Keratinocyte (primary cell): ENCODE measurements at regions not wholly inside any gene's neighbourhood (a gene's known extent, or its start where the extent isn't known, plus 50 kb on each side); places are given as distances from the start of the nearest gene placed in this dataset.

Experiments used
- DNase-seq: peaks from one replicate; pipeline ENCODE4 v3.0.0-alpha.2; 2011; ENCODE audit warnings: low read depth, missing footprints, low spot score
- FAIRE-seq: peaks from 2 replicates; lab custom pipeline; 2011; peaks lifted over from hg19 to GRCh38; lab: Jason Lieb, UNC
- H2AFZ ChIP-seq: 2 replicates; pipeline ENCODE4 v1.6.0; 2012; ENCODE audit warnings: low read length, control low read depth, inconsistent platforms; ENCODE audit not compliant: control insufficient read depth
- H3K27ac ChIP-seq: 2 replicates; pipeline ENCODE4 v1.5.1; 2011; ENCODE audit warnings: low read length; ENCODE audit not compliant: control insufficient read depth, insufficient read depth
- H3K27me3 ChIP-seq: 3 replicates; pipeline ENCODE4 v1.6.0; 2011; ENCODE audit warnings: low read length; ENCODE audit not compliant: control insufficient read depth, insufficient read depth; ENCODE audit errors: extremely low read depth
- H3K36me3 ChIP-seq, 2 experiments: 2 replicates in 1 of 2; 3 replicates in 1 of 2; pipeline ENCODE4 v1.5.1; 2011; ENCODE audit warnings: low read length in 2 of 2, mild to moderate bottlenecking in 1 of 2; ENCODE audit not compliant: control insufficient read depth in 2 of 2, insufficient read depth in 2 of 2; ENCODE audit errors: extremely low read depth in 1 of 2
- H3K4me1 ChIP-seq: 3 replicates; pipeline ENCODE4 v1.5.1; 2011; ENCODE audit warnings: low read length; ENCODE audit not compliant: control insufficient read depth, insufficient read depth; ENCODE audit errors: extremely low read depth
- H3K4me2 ChIP-seq: 3 replicates; pipeline ENCODE4 v1.6.0; 2011; ENCODE audit warnings: low read depth, low read length; ENCODE audit not compliant: control insufficient read depth, insufficient read depth; ENCODE audit errors: extremely low read depth
- H3K4me3 ChIP-seq, 3 experiments: fragments of 200-600 bp in 1 of 3; sonication (generic) in 1 of 3; 2 replicates in 2 of 3; 3 replicates in 1 of 3; pipeline ENCODE4 v1.5.1; 2011 to 2016; ENCODE audit warnings: low read length in 3 of 3, mild to moderate bottlenecking in 3 of 3, control low read depth in 2 of 3, inconsistent platforms in 1 of 3, low read depth in 1 of 3, mixed read lengths in 1 of 3, mixed run types in 1 of 3, moderate library complexity in 1 of 3; ENCODE audit not compliant: control insufficient read depth in 2 of 3, insufficient read depth in 2 of 3; ENCODE audit errors: extremely low read depth in 1 of 3
- H3K79me2 ChIP-seq: 2 replicates; pipeline ENCODE4 v1.6.0; 2012; ENCODE audit warnings: low read length; ENCODE audit not compliant: control insufficient read depth, insufficient read depth
- H3K9ac ChIP-seq: 3 replicates; pipeline ENCODE4 v1.6.0; 2011; ENCODE audit warnings: low read length; ENCODE audit not compliant: control insufficient read depth, insufficient read depth; ENCODE audit errors: extremely low read depth
- H3K9me1 ChIP-seq: 3 replicates; pipeline ENCODE4 v1.6.0; 2011; ENCODE audit warnings: low read length; ENCODE audit not compliant: control insufficient read depth, insufficient read depth; ENCODE audit errors: extremely low read depth
- H3K9me3 ChIP-seq: 2 replicates; pipeline ENCODE4 v1.5.1; 2012; ENCODE audit warnings: low read depth, low read length; ENCODE audit not compliant: control insufficient read depth
- H4K20me1 ChIP-seq: 3 replicates; pipeline ENCODE4 v1.6.0; 2011; ENCODE audit warnings: low read length; ENCODE audit not compliant: control insufficient read depth, insufficient read depth; ENCODE audit errors: extremely low read depth
- EZH2 ChIP-seq: IDR thresholded peaks from one replicate; pipeline ENCODE4 v1.6.1; 2012; ENCODE audit warnings: inconsistent platforms, mild to moderate bottlenecking, low read length, moderate library complexity
- dilution Hi-C: fragments of 300-500 bp; cut with MboI; formaldehyde crosslinking; loops from one replicate; pipeline ENCODE4 v1.7.0; 2020; ENCODE audit warnings: low sequenced_read_pairs; ENCODE audit not compliant: extremely low pct_ligation_motif_present
- TF ChIP-seq, protein P1 (sequence below), 3 experiments: IDR thresholded peaks in 1 of 3; conservative IDR thresholded peaks in 1 of 3; optimal IDR thresholded peaks in 1 of 3; 2 replicates in 2 of 3; 3 replicates in 1 of 3; pipeline versions ENCODE3 to v1.5.1; 2011; ENCODE audit warnings: low read length in 3 of 3, mild to moderate bottlenecking in 3 of 3, moderate library complexity in 2 of 3, control low read depth in 1 of 3, inconsistent platforms in 1 of 3; ENCODE audit not compliant: insufficient read depth in 2 of 3; ENCODE audit errors: extremely low read depth in 1 of 3

DNA sequence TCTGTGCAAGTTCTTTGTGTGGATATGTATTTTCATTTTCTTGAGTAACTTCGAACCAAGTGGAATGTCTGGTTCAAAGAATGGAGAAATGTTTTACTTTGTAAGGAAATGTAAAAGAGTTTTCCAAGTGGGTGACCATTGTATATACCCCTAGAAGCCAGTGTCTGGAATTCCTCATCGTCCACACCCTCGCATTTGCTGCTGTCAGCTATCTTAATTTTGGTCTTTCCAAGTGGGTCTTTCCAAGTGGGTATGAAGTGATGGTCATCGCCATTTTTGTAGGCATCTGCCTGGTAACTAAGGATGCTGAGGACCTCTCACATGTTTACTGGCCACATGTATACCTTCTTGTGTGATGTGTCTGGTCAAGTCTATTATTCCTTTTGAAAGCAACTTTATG lies 547.5 kb downstream of the TBC1D22A start:
- H3K79me2 ChIP-seq = no peaks in the 10 kb centered on the region
- no peaks in the 10 kb centered on the region for H3K27me3 ChIP-seq
- no peak overlapping the region for H3K27ac ChIP-seq
- H3K9ac ChIP-seq = no peak overlapping the region
- dilution Hi-C loops = no loop called here
- H3K4me3 ChIP-seq = no peak overlapping the region
- no peaks in the 10 kb centered on the region for H3K36me3 ChIP-seq
- FAIRE-seq (no peak), DNase-seq (no peak)
- no peaks in the 10 kb centered on the region for H4K20me1 ChIP-seq
- no peaks in the 10 kb centered on the region for H3K9me1 ChIP-seq
- no peak for TF ChIP-seq EZH2
- TF ChIP-seq, protein P1, sequence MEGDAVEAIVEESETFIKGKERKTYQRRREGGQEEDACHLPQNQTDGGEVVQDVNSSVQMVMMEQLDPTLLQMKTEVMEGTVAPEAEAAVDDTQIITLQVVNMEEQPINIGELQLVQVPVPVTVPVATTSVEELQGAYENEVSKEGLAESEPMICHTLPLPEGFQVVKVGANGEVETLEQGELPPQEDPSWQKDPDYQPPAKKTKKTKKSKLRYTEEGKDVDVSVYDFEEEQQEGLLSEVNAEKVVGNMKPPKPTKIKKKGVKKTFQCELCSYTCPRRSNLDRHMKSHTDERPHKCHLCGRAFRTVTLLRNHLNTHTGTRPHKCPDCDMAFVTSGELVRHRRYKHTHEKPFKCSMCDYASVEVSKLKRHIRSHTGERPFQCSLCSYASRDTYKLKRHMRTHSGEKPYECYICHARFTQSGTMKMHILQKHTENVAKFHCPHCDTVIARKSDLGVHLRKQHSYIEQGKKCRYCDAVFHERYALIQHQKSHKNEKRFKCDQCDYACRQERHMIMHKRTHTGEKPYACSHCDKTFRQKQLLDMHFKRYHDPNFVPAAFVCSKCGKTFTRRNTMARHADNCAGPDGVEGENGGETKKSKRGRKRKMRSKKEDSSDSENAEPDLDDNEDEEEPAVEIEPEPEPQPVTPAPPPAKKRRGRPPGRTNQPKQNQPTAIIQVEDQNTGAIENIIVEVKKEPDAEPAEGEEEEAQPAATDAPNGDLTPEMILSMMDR (optimal IDR thresholded peaks at IDR 0.05 in 1 of 3, IDR thresholded peaks at IDR 0.05 in 1 of 3, conservative IDR thresholded peaks at IDR 0.05 in 1 of 3; ENCODE audit: extremely low read depth in 1 of 3, insufficient read depth in 2 of 3, low read length in 3 of 3) = no peak
- no peaks in the 10 kb centered on the region for H3K9me3 ChIP-seq
- no peak overlapping the region for H3K4me2 ChIP-seq
- H2AFZ ChIP-seq = no peak overlapping the region
- no peaks in the 10 kb centered on the region for H3K4me1 ChIP-seq

DNA sequence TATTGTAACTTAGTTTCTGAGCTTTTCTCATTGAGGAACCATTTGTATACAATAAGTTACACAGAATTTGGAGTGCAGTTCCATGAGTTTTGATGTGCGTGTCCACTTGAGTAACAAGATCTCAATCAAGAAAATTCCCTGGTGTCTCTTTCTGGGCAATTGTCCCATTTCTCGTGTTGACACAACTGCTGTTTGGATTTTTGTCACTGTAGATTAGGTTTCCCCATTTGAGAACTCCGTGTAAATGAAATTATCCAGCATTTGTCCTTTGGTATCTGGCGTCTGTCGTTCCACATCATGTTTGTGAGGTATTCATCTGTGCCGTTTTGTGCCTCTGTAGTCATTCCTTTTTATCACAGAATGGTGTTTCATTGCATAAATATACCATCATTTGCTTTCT lies 547.0 kb downstream of the TBC1D22A start:
- H2AFZ ChIP-seq = no peak overlapping the region
- H3K36me3 ChIP-seq = no peaks in the 10 kb centered on the region
- no peak overlapping the region for H3K4me2 ChIP-seq
- FAIRE-seq (no peak), DNase-seq (no peak)
- no peak for TF ChIP-seq EZH2
- TF ChIP-seq, protein P1 (optimal IDR thresholded peaks at IDR 0.05 in 1 of 3, IDR thresholded peaks at IDR 0.05 in 1 of 3, conservative IDR thresholded peaks at IDR 0.05 in 1 of 3; ENCODE audit: extremely low read depth in 1 of 3, insufficient read depth in 2 of 3, low read length in 3 of 3) = no peak
- H3K9ac ChIP-seq = no peak overlapping the region
- H3K9me3 ChIP-seq = no peaks in the 10 kb centered on the region
- no peaks in the 10 kb centered on the region for H3K9me1 ChIP-seq
- no peak overlapping the region for H3K4me3 ChIP-seq
- H4K20me1 ChIP-seq = no peaks in the 10 kb centered on the region
- H3K4me1 ChIP-seq = no peaks in the 10 kb centered on the region
- no peaks in the 10 kb centered on the region for H3K27me3 ChIP-seq
- H3K27ac ChIP-seq = no peak overlapping the region
- no peaks in the 10 kb centered on the region for H3K79me2 ChIP-seq
- dilution Hi-C loops = no loop called here
